SH-SY5Y (cell line): ENCODE measurements at regions not wholly inside any gene's neighbourhood (a gene's known extent, or its start where the extent isn't known, plus 50 kb on each side); places are given as distances from the start of the nearest gene placed in this dataset.

Experiments
- GATA2 ChIP-seq: IDR thresholded peaks from 2 replicates; pipeline ENCODE4 v1.6.1; 2011; ENCODE audit warnings: mild to moderate bottlenecking, low read depth, low read length
- GATA3 ChIP-seq: IDR thresholded peaks from 2 replicates; pipeline ENCODE4 v1.6.1; 2011; ENCODE audit warnings: low read depth, mild to moderate bottlenecking, low read length, moderate library complexity

DNA sequence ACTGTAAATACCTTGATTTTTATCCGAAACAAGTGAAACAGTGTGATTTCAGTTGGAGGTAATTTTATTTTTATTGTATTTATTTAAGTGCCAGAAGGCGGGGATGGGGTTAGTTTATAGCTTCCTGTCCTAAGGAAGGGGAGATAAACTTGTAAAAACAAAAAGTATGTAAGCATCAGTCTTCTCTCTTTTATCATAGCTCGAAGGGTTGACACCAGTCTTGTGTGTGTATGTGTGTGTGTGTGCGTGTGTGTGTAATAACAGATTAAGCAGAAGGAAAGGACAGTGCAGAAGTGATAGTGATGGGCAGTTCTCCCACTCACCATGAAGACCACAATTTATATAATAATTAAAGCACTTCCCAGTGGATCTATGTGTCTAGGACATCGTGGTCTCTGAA lies 793.3 kb downstream of the PLCL1 start:
- TF ChIP-seq GATA2 (no peak), GATA3 (no peak)

GRCh38 chr2:198596985-198597384 lies 792.6 kb downstream of the PLCL1 start:
- TF ChIP-seq GATA3 (no peak), GATA2 (no peak)

GRCh38 chr2:198595721-198596120 lies 791.3 kb downstream of the PLCL1 start:
- TF ChIP-seq GATA3 (no peak), GATA2 (no peak)

GRCh38 chr2:198591586-198591985 lies 787.2 kb downstream of the PLCL1 start:
- TF ChIP-seq GATA2 (no peak), GATA3 (no peak)

- TF ChIP-seq GATA2, result no peak
- TF ChIP-seq GATA3, result no peak
These were observed 783.3 kb downstream of the PLCL1 start for GRCh38 chr2:198587741-198588140.

- TF ChIP-seq GATA2 (no peak), GATA3 (no peak)
These were observed 782.8 kb downstream of the PLCL1 start for GRCh38 chr2:198587240-198587639.

DNA sequence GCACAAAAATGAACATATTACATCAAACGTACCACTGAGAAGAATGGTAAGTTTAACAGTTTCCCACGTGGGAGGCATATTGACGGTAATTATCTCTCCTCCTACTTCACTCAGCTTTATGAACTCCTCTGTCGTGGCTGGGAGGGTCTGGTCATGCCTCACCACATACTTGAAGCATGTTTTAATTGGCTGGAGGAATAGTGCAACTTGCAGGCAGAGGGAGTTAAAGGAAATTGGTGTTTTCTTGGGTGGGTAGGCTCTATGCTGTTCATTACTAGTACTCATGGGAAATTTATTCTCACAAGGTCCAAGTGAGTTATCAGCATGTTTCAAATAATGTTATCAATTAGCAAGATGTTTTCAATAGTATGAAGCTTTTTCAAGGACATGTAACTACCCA lies 767.0 kb downstream of the PLCL1 start:
- no peak for TF ChIP-seq GATA3
- no peak for TF ChIP-seq GATA2

DNA sequence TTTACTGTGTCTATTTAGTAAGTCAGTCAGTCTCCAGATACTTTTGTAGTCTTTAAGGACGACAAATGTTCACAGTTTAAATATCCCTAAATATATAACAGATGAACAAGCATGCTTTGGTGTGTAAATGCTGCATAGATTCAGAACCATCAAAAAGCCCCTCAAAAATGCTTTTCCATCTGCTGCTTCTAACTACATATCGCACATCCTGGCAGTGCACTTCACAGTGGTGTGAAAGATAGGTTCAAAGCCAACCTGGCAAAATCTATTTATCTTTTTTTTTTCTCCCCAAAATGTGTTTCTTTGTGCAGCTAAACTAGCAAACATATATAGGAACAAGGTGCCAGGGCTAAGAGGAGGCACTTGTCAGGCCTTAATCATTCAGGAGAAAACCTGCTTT lies 753.8 kb downstream of the PLCL1 start:
- TF ChIP-seq GATA2 (no peak), GATA3 (no peak)

DNA sequence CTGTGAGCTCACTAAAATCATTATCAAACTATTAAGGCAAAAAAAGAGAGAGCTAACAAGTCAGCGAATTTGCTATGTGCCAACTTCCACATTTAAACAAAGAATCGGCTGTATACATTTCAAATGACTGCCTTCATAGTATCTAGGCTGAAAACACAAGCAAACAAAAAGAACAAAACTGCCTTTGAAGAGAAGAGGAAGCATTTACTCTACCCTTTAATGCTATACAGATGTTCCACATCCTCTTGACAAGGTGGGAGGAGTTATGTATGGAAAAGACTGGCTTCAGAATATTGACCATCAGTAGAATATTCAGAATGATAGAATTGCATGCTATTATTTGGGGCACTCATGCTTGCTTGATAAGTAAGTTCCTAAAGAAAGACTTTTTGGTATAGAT lies 741.7 kb downstream of the PLCL1 start:
- TF ChIP-seq GATA3 (no peak), GATA2 (no peak)

DNA sequence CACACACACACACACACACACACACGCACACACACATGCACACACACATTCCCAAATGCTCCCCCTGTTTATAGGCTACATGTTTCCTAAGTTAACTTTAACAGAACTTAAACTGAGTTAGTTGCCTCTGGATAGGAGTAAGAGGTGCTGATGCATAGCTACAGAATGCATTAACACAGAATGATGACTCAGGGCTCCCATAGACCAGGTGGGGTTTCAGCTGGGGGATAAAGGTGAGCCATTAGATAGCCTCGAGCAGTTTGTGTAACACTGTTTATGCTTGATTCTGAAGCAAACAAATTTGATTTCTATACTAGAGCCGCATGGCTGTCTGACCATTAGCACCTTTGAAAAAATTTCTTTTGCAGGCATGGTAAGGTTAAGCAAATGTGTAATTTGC lies 741.0 kb downstream of the PLCL1 start:
- no peak for TF ChIP-seq GATA2

DNA sequence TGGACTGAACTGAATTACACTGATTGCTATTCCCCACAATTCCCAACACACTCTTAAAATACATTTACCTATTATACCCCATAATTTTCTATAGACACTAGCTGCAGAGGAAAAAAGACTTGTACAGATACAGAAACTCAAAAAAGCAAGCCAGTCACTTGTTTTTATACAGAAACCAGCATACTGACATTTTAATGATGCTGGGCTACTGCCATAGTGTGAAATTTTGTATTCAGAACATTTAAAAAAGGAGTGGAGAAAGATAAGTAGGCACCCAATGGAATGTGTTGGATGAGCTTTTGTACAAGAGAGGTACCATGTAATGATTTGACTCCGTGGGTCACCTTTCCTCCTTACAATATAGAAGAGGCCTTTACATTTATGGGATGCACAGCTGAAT lies 740.1 kb downstream of the PLCL1 start:
- no peak for TF ChIP-seq GATA2
- TF ChIP-seq GATA3, result no peak

DNA sequence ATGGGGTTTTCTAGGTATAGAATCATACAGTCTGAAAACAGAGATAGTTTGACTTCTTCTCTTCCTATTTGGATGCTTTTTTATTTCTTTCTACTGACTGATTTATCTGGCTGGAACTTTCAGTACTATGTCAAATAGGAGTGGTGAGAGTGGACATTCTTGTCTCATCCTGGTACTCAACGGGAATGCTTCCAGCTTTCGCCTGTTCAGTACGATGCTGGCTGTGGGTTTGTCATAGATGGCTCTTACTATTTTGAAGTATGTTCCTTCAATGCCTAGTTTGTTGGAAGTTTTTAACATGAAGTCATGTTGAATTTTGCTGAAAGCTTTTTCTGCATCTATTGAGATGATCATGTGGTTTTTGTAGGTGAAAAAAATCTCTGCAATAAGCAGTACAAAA lies 730.4 kb downstream of the PLCL1 start:
- no peak for TF ChIP-seq GATA3
- TF ChIP-seq GATA2, result no peak

DNA sequence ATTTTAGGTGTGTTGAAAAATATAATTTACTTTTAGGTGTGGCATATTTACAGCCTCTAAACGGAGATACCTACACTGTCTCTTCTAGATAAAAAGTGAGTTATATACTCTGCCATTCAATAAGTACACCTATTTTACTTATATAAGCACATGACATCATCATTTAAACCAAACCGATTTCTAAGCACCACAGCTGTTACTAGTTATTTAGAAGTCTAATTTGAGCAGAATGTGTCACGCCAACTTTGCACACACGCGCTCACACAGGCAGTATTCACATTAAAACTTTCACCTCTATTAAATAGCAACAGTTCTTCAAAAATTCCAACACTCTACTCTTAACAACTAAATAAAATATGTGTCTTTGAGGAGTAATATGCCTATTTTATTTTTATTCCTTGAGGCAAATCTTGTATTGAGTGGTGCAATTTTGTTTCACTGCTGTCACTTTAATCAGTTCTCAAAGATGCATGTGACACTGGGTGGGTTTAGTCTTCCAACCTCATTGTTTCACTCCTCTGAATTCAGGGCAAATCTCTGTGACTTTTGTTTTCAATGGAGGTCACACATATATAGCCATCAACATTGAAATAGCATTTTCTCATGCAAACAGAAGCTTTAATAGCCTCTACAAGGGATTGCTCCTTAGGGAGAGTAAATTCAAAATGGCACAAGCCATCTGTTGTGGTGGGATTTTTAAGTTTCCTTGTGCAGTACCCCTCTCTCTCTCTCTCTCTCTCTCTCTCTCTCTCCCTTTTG lies 721.0 kb downstream of the PLCL1 start:
- TF ChIP-seq GATA2 (no peak), GATA3 (no peak)

GRCh38 chr2:198523710-198524109 lies 719.3 kb downstream of the PLCL1 start:
- TF ChIP-seq GATA3 (no peak), GATA2 (no peak)

DNA sequence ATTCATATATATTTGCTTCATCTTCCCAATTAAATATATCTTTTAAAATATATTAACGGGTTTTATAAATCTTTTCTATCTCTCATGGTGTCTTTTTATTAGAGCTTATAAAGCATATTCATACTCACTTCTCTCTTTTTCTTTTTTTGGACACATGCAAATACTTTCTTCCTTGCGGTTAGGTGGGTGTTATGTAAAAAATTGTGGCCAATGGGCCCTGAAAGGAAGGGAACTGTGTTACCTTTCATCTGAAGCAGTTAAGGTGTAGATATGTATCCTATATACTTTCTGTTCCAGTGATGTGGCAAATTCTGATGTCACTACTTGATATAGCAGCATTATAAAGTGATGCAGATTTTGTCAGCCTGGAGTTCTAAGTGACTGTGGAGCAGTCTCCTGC lies 714.5 kb downstream of the PLCL1 start:
- TF ChIP-seq GATA2 (no peak), GATA3 (no peak)

DNA sequence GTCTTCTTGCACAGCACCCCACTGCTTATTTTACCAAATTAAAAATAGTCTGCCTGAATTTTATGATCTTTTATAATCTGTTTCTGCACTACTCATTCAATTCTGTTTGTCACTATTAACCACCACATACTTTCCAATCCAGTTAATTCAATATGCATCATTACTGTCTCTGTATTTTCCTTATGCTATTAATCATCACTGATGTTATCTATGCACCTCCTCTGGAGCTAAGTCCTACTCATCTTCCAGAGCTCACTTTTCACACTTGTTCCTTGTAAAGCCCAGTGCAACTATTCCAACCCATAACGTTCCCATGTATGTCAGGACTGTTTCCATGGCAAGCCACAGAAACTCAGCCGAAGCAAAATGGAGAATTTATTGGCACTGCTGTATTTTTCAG lies 713.6 kb downstream of the PLCL1 start:
- TF ChIP-seq GATA3 (no peak), GATA2 (no peak)
